GM23338 (cell line): ENCODE measurements at regions not wholly inside any gene's neighbourhood (a gene's known extent, or its start where the extent isn't known, plus 50 kb on each side); places are given as distances from the start of the nearest gene placed in this dataset.

Source experiments
- CREB1 ChIP-seq: fragments of 250-450 bp; sonication (Bioruptor Pico); IDR thresholded peaks from 2 replicates; pipeline ENCODE4 v1.5.0; 2020; ENCODE audit warnings: low read depth, mild to moderate bottlenecking, moderate library complexity
- CTCF ChIP-seq, 2 experiments: fragments of 200-600 bp in 1 of 2; sonication (generic) in 1 of 2; conservative IDR thresholded peaks; 2 replicates each; pipeline versions ENCODE4 v1.5.1 to v1.6.1; 2016 to 2017; ENCODE audit warnings: antibody characterized with exemption in 2 of 2, low read depth in 2 of 2, mild to moderate bottlenecking in 2 of 2, moderate library complexity in 1 of 2
- EZH2 ChIP-seq: fragments of 200-600 bp; sonication (generic); IDR thresholded peaks from one replicate; pipeline ENCODE4 v1.8.0; 2017; ENCODE audit warnings: antibody characterized with exemption, mild to moderate bottlenecking, low read depth; ENCODE audit not compliant: unreplicated experiment
- EZH2phosphoT487 ChIP-seq: fragments of 200-600 bp; sonication (generic); IDR thresholded peaks from one replicate; pipeline ENCODE4 v1.8.1; 2018; ENCODE audit warnings: antibody characterized with exemption; ENCODE audit not compliant: unreplicated experiment
- JUNB ChIP-seq: IDR thresholded peaks from one replicate; pipeline ENCODE4 v1.6.1; 2016; ENCODE audit warnings: antibody characterized with exemption; ENCODE audit not compliant: unreplicated experiment
- POLR2AphosphoS5 ChIP-seq: IDR thresholded peaks from 2 replicates; pipeline ENCODE4 v1.6.1; 2016; ENCODE audit warnings: antibody characterized with exemption, low read depth
- REST ChIP-seq: IDR thresholded peaks from one replicate; pipeline ENCODE4 v1.6.1; 2018; ENCODE audit warnings: antibody characterized with exemption; ENCODE audit not compliant: unreplicated experiment
- ZNF114 ChIP-seq: fragments of 250-450 bp; sonication (Bioruptor Pico); IDR thresholded peaks from 2 replicates; pipeline ENCODE4 v1.5.0; 2020; ENCODE audit warnings: mild to moderate bottlenecking, moderate library complexity
- ZNF331 ChIP-seq: fragments of 250-450 bp; sonication (Bioruptor Pico); IDR thresholded peaks from 2 replicates; pipeline ENCODE4 v1.5.0; 2020; ENCODE audit warnings: low read depth, mild to moderate bottlenecking, moderate library complexity
- TF ChIP-seq, protein P1 (sequence below): fragments of 250-450 bp; sonication (Bioruptor Pico); IDR thresholded peaks from 2 replicates; pipeline ENCODE4 v1.5.0; 2020; ENCODE audit warnings: mild to moderate bottlenecking, moderate library complexity

GRCh38 chr10:128275388-128276177, 149.4 kb upstream of the MKI67 start:
- TF ChIP-seq CTCF (conservative IDR thresholded peaks at IDR 0.05; ENCODE audit: low read depth in 2 of 2) (no peak), POLR2AphosphoS5 (no peak), CREB1 (CRISPR knock-in tag) (no peak), EZH2 (no peak), JUNB (no peak), EZH2phosphoT487 (no peak), REST (no peak), ZNF114 (CRISPR knock-in tag) (no peak), ZNF331 (CRISPR knock-in tag) (no peak)
- TF ChIP-seq, protein P1, sequence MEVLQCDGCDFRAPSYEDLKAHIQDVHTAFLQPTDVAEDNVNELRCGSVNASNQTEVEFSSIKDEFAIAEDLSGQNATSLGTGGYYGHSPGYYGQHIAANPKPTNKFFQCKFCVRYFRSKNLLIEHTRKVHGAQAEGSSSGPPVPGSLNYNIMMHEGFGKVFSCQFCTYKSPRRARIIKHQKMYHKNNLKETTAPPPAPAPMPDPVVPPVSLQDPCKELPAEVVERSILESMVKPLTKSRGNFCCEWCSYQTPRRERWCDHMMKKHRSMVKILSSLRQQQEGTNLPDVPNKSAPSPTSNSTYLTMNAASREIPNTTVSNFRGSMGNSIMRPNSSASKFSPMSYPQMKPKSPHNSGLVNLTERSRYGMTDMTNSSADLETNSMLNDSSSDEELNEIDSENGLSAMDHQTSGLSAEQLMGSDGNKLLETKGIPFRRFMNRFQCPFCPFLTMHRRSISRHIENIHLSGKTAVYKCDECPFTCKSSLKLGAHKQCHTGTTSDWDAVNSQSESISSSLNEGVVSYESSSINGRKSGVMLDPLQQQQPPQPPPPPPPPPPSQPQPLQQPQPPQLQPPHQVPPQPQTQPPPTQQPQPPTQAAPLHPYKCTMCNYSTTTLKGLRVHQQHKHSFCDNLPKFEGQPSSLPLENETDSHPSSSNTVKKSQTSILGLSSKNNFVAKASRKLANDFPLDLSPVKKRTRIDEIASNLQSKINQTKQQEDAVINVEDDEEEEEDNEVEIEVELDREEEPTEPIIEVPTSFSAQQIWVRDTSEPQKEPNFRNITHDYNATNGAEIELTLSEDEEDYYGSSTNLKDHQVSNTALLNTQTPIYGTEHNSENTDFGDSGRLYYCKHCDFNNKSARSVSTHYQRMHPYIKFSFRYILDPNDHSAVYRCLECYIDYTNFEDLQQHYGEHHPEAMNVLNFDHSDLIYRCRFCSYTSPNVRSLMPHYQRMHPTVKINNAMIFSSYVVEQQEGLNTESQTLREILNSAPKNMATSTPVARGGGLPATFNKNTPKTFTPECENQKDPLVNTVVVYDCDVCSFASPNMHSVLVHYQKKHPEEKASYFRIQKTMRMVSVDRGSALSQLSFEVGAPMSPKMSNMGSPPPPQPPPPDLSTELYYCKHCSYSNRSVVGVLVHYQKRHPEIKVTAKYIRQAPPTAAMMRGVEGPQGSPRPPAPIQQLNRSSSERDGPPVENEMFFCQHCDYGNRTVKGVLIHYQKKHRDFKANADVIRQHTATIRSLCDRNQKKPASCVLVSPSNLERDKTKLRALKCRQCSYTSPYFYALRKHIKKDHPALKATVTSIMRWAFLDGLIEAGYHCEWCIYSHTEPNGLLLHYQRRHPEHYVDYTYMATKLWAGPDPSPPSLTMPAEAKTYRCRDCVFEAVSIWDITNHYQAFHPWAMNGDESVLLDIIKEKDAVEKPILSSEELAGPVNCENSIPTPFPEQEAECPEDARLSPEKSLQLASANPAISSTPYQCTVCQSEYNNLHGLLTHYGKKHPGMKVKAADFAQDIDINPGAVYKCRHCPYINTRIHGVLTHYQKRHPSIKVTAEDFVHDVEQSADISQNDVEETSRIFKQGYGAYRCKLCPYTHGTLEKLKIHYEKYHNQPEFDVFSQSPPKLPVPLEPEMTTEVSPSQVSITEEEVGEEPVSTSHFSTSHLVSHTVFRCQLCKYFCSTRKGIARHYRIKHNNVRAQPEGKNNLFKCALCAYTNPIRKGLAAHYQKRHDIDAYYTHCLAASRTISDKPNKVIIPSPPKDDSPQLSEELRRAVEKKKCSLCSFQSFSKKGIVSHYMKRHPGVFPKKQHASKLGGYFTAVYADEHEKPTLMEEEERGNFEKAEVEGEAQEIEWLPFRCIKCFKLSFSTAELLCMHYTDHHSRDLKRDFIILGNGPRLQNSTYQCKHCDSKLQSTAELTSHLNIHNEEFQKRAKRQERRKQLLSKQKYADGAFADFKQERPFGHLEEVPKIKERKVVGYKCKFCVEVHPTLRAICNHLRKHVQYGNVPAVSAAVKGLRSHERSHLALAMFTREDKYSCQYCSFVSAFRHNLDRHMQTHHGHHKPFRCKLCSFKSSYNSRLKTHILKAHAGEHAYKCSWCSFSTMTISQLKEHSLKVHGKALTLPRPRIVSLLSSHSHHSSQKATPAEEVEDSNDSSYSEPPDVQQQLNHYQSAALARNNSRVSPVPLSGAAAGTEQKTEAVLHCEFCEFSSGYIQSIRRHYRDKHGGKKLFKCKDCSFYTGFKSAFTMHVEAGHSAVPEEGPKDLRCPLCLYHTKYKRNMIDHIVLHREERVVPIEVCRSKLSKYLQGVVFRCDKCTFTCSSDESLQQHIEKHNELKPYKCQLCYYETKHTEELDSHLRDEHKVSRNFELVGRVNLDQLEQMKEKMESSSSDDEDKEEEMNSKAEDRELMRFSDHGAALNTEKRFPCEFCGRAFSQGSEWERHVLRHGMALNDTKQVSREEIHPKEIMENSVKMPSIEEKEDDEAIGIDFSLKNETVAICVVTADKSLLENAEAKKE = no peak
